HG03097 (cell line): ENCODE measurements at regions not wholly inside any gene's neighbourhood (a gene's known extent, or its start where the extent isn't known, plus 50 kb on each side); places are given as distances from the start of the nearest gene placed in this dataset.
"Not testable (repeated sequence)": the region's sequence is repeated elsewhere in the genome, so short reads cannot be mapped to it uniquely, and the experiment has no call there.

ENCODE experiments used
- ATAC-seq: cut with Tn5 transposase; IDR thresholded peaks from one replicate; pipeline ENCODE4 v1.9.1; 2021; ENCODE audit not compliant: unreplicated experiment, low FRiP score

GRCh38 chrX:1062351-1062750 is 150.1 kb downstream of the CRLF2 start:
- ATAC-seq, result no peak

GRCh38 chrX:1060562-1060960 is 151.9 kb downstream of the CRLF2 start:
- no peak for ATAC-seq

- no peak for ATAC-seq
Observed at GRCh38 chrX:1059576-1060561, 152.6 kb downstream of the CRLF2 start.

- not testable (repeated sequence) for ATAC-seq
Observed at GRCh38 chrX:1053600-1053999, 158.8 kb downstream of the CRLF2 start.

GRCh38 chrX:1053072-1053471 is 159.4 kb downstream of the CRLF2 start:
- ATAC-seq, result no peak

- ATAC-seq, result no peak
Observed at GRCh38 chrX:1052021-1052420, 160.4 kb downstream of the CRLF2 start.

- ATAC-seq, result no peak
Observed at GRCh38 chrX:1051421-1051820, 161.0 kb downstream of the CRLF2 start.

GRCh38 chrX:1045680-1046314 is 166.7 kb downstream of the CRLF2 start:
- no peak for ATAC-seq

- ATAC-seq, result no peak
Observed at GRCh38 chrX:1041091-1041490, 171.4 kb downstream of the CRLF2 start.

GRCh38 chrX:1035931-1036330 is 176.5 kb downstream of the CRLF2 start:
- not testable (repeated sequence) for ATAC-seq

- no peak for ATAC-seq
Observed at GRCh38 chrX:1035206-1035605, 177.2 kb downstream of the CRLF2 start.

- ATAC-seq, result no peak
Observed at GRCh38 chrX:1034717-1035116, 177.7 kb downstream of the CRLF2 start.

- ATAC-seq, result no peak
Observed at GRCh38 chrX:1031521-1032430, 180.7 kb downstream of the CRLF2 start.

- ATAC-seq, result no peak
Observed at GRCh38 chrX:1029494-1029893, 183.0 kb downstream of the CRLF2 start.

GRCh38 chrX:1027680-1028079 is 184.8 kb downstream of the CRLF2 start:
- ATAC-seq, result no peak

GRCh38 chrX:1027133-1027532 is 185.3 kb downstream of the CRLF2 start:
- peak; percentile 46 for ATAC-seq

- peak; percentile 51 for ATAC-seq
Observed at GRCh38 chrX:1026263-1027015, 186.0 kb downstream of the CRLF2 start.

- no peak for ATAC-seq
Observed at GRCh38 chrX:1025413-1025812, 187.0 kb downstream of the CRLF2 start.

GRCh38 chrX:1023676-1024075 is 188.8 kb downstream of the CRLF2 start:
- no peak for ATAC-seq
